IMR-90 (cell line): ENCODE measurements at regions not wholly inside any gene's neighbourhood (a gene's known extent, or its start where the extent isn't known, plus 50 kb on each side); places are given as distances from the start of the nearest gene placed in this dataset.
A peak's percentile ranks its signal among the peaks of the same experiment; 100 is the strongest.

Experiments
- ATAC-seq: fragments of 200-7000 bp; cut with Tn5 transposase; 2 replicates; pipeline ENCODE4 v1.9.1; 2020; ENCODE audit warnings: low read depth, mild to moderate bottlenecking, moderate library complexity
- BruUV-seq: library from RNA; stranded (reverse); fragments of 400-500 nt; replicated peaks from 2 replicates; lab custom pipeline; 2021; lab: Mats Ljungman, UMichigan
- CTCF ChIA-PET: fragments of 300-600 bp; formaldehyde crosslinking; extraction: SDS; loops from one replicate; lab custom pipeline; 2021; ENCODE audit warnings: antibody characterized with exemption; lab: Yijun Ruan, JAX
- POLR2A ChIA-PET: fragments of 300-600 bp; sonication (Branson Sonifier 250); formaldehyde crosslinking; loops from one replicate; lab custom pipeline; 2022; ENCODE audit warnings: antibody characterized with exemption; ENCODE audit not compliant: unreplicated experiment; lab: Charles Lee
- DNase-seq: peaks from one replicate; pipeline ENCODE4 v3.0.0; 2013
- H2AFZ ChIP-seq: replicated peaks from 2 replicates; pipeline ENCODE3; 2013; ENCODE audit warnings: low read length, mild to moderate bottlenecking; ENCODE audit not compliant: poor library complexity
- H2AK5ac ChIP-seq: 2 replicates; pipeline ENCODE4 v1.6.1; 2013; ENCODE audit warnings: low read depth, low read length, inconsistent platforms
- H2AK9ac ChIP-seq: replicated peaks from 2 replicates; pipeline ENCODE3; 2013; ENCODE audit warnings: mild to moderate bottlenecking, low read depth, low read length, moderate library complexity; ENCODE audit not compliant: poor library complexity
- H2BK120ac ChIP-seq: 2 replicates; pipeline ENCODE4 v1.6.1; 2013; ENCODE audit warnings: low read depth, low read length, inconsistent platforms
- H2BK15ac ChIP-seq: 3 replicates; pipeline ENCODE4 v1.6.1; 2013; ENCODE audit warnings: low read depth, low read length, inconsistent platforms
- H2BK20ac ChIP-seq: 2 replicates; pipeline ENCODE4 v1.6.1; 2013; ENCODE audit warnings: low read depth, mild to moderate bottlenecking, inconsistent platforms, low read length, moderate library complexity
- H2BK5ac ChIP-seq: 2 replicates; pipeline ENCODE4 v1.6.1; 2013; ENCODE audit warnings: mild to moderate bottlenecking, low read depth, low read length, inconsistent platforms; ENCODE audit not compliant: poor library complexity, severe bottlenecking
- H3K14ac ChIP-seq: replicated peaks from 2 replicates; pipeline ENCODE4 v1.6.1; 2013; ENCODE audit warnings: low read depth, low read length, inconsistent platforms
- H3K18ac ChIP-seq: 2 replicates; pipeline ENCODE4 v1.6.1; 2013; ENCODE audit warnings: low read depth, low read length, control low read depth
- H3K23ac ChIP-seq: 2 replicates; pipeline ENCODE4 v1.6.1; 2013; ENCODE audit warnings: low read depth, low read length, inconsistent platforms
- H3K27ac ChIP-seq: 2 replicates; pipeline ENCODE4 v1.5.1; 2013; ENCODE audit warnings: mild to moderate bottlenecking, control low read depth, low read length; ENCODE audit not compliant: insufficient read depth
- H3K27me3 ChIP-seq: 2 replicates; pipeline ENCODE4 v1.6.1; 2013; ENCODE audit warnings: low read length; ENCODE audit not compliant: control insufficient read depth, insufficient read depth
- H3K36me3 ChIP-seq: 2 replicates; pipeline ENCODE4 v1.6.1; 2013; ENCODE audit warnings: low read length, mixed read lengths; ENCODE audit not compliant: control insufficient read depth, insufficient read depth
- H3K4ac ChIP-seq: 2 replicates; pipeline ENCODE4 v1.6.1; 2013; ENCODE audit warnings: low read depth, low read length, inconsistent platforms
- H3K4me1 ChIP-seq: 2 replicates; pipeline ENCODE4 v1.6.1; 2013; ENCODE audit warnings: low read length, mixed read lengths; ENCODE audit not compliant: control insufficient read depth, insufficient read depth
- H3K4me2 ChIP-seq: 2 replicates; pipeline ENCODE4 v1.6.1; 2013; ENCODE audit warnings: low read depth, mild to moderate bottlenecking, control low read depth, low read length, moderate library complexity
- H3K4me3 ChIP-seq: 2 replicates; pipeline ENCODE4 v1.5.1; 2013; ENCODE audit warnings: low read depth, mild to moderate bottlenecking, control low read depth, low read length, moderate library complexity; ENCODE audit not compliant: insufficient read depth
- H3K56ac ChIP-seq: 2 replicates; pipeline ENCODE4 v1.6.1; 2013; ENCODE audit warnings: low read length, inconsistent platforms; ENCODE audit not compliant: insufficient read depth; ENCODE audit errors: extremely low read depth
- H3K79me1 ChIP-seq, 2 experiments: 2 replicates each; pipeline ENCODE4 v1.6.1; 2013; ENCODE audit warnings: low read length in 2 of 2, inconsistent platforms in 1 of 2, low read depth in 1 of 2
- H3K9ac ChIP-seq: 2 replicates; pipeline ENCODE4 v1.6.1; 2013; ENCODE audit warnings: low read depth, low read length, control low read depth
- H3K9me1 ChIP-seq: 2 replicates; pipeline ENCODE4 v1.6.1; 2013; ENCODE audit warnings: low read length, inconsistent platforms; ENCODE audit not compliant: insufficient read depth
- H3K9me3 ChIP-seq: 2 replicates; pipeline ENCODE4 v1.6.1; 2013; ENCODE audit warnings: low read length; ENCODE audit not compliant: control insufficient read depth, insufficient read depth
- H4K20me1 ChIP-seq: 2 replicates; pipeline ENCODE4 v1.6.1; 2013; ENCODE audit warnings: low read length, inconsistent platforms; ENCODE audit not compliant: insufficient read depth
- H4K5ac ChIP-seq: 2 replicates; pipeline ENCODE4 v1.6.1; 2013; ENCODE audit warnings: mild to moderate bottlenecking, low read depth, low read length, control low read depth
- H4K8ac ChIP-seq, 2 experiments: 2 replicates each; pipeline ENCODE4 v1.6.1; 2013; ENCODE audit warnings: low read depth in 2 of 2, low read length in 2 of 2, control low read depth in 1 of 2, inconsistent platforms in 1 of 2
- H4K91ac ChIP-seq: 2 replicates; pipeline ENCODE4 v1.6.1; 2013; ENCODE audit warnings: low read depth, low read length, inconsistent platforms; ENCODE audit not compliant: insufficient read depth
- CEBPB ChIP-seq: IDR thresholded peaks from 2 replicates; pipeline ENCODE4 v1.6.1; 2012; ENCODE audit warnings: low read depth, low read length, improper control_type of control experiment
- MAFK ChIP-seq: IDR thresholded peaks from 2 replicates; pipeline ENCODE4 v1.6.1; 2012; ENCODE audit warnings: low read depth, low read length, improper control_type of control experiment
- MAZ ChIP-seq: IDR thresholded peaks from 2 replicates; pipeline ENCODE4 v1.6.1; 2012; ENCODE audit warnings: low read depth, mild to moderate bottlenecking, low read length, improper control_type of control experiment, moderate library complexity, borderline replicate concordance
- NFE2L2 ChIP-seq: fragments of 150-350 bp; IDR thresholded peaks from 2 replicates; pipeline ENCODE4 v1.6.1; 2016; ENCODE audit warnings: low read depth, mild to moderate bottlenecking, low read length
- RAD21 ChIP-seq: IDR thresholded peaks from 2 replicates; pipeline ENCODE4 v1.6.1; 2012; ENCODE audit warnings: low read length, improper control_type of control experiment
- WGBS, 2 experiments: methylation state at CpG; one replicate each; pipeline versions ENCODE4 v1.1.5 to v1.1.7; 2013; ENCODE audit warnings: missing lambda C conversion rate in 2 of 2; ENCODE audit not compliant: insufficient read length in 1 of 2; ENCODE audit errors: extremely low coverage in 2 of 2; 5-methylcytosine and 5-hydroxymethylcytosine counted together
- dilution Hi-C: fragments of 300-500 bp; cut with HindIII; formaldehyde crosslinking; loops from one replicate; pipeline ENCODE4 v1.14.3; 2018; ENCODE audit warnings: low sequenced_read_pairs; ENCODE audit not compliant: unreplicated experiment
- in situ Hi-C: fragments of 300-500 bp; cut with MboI; formaldehyde crosslinking; loops from 3 replicates; pipeline ENCODE4 v1.14.3; 2019; ENCODE audit warnings: low sequenced_read_pairs, inconsistent platforms, mixed read lengths
- intact Hi-C: fragments of 100-400 bp; cut with micrococcal nuclease; formaldehyde crosslinking; loops from 2 replicates; pipeline ENCODE4 v1.10.0; 2022

DNA sequence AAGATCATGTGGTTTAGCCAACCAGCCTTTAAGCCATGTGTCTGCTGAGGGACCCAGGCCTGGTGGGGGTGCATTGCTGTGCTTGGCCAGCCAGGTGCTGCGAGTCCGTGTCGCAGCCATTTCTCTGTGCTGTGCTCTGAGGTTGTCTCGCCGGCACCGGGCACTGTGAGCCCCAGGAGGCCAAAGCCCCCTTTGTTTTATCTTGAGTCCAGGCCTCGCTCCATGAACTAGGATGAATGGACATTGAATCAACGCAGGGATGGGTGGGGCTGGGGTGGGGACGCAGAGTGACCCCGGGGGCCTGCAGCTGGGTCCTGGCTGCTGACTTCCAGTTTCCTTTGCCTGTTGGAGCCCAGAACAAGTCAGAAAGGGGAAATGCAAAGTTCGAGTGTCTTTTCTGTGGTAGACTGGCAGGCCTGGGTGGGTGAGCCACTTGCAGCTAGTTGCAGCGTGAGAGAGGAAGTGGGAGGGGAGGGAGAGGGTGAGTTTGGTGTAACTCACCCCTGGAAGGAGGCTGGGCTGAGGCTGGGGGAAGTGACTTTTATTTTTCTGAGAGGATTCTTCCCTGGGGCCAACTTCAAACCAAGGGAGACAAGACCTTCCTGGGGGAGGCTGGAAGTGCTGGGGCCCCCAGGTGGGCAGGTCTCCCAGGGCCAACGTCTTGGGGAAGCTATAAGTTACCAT, 324.7 kb downstream of the SEC14L1 start:
- no peak overlapping the region for H2BK20ac ChIP-seq
- H4K20me1 ChIP-seq = peaks cover 95% of the 10 kb centered on the region
- H2BK5ac ChIP-seq = peak overlapping the region; percentile 48
- H3K56ac ChIP-seq = 0 out of 2 replicates have a peak overlapping the region, but pooled peaks have one; percentile 10
- TF ChIP-seq CEBPB (0 out of 2 replicates have a peak, but pooled peaks have one; percentile 5), NFE2L2 (no peak), RAD21 (peak; percentile 18; the same call in 1 of the 2 replicates), MAZ (peak; percentile 56), MAFK (no peak)
- H3K4me3 ChIP-seq = no peak overlapping the region
- H3K9me1 ChIP-seq = peaks cover 36% of the 10 kb centered on the region
- no peak overlapping the region for H3K18ac ChIP-seq
- ChIA-PET CTCF (interaction anchor here (1.4 kb wide), 1 partner anchor 36 kb away, joined by 6 read pairs; no protein-coding TSS in a partner anchor), POLR2A (interaction anchor here (0.7 kb wide), 1 partner anchor 41 kb away, joined by 4 read pairs; no protein-coding TSS in a partner anchor)
- H3K36me3 ChIP-seq = peaks cover 16% of the 10 kb centered on the region; the same call in 1 of the 2 replicates
- peaks cover 28 to 90% of the 10 kb centered on the region in 2 experiments for H3K79me1 ChIP-seq
- peak overlapping the region; percentile 56; the same call in 1 of the 2 replicates for H4K91ac ChIP-seq
- H3K27ac ChIP-seq = 0 out of 2 replicates have a peak overlapping the region, but pooled peaks have one; percentile 13
- peak overlapping the region; percentile 22 for H2AK9ac ChIP-seq
- H3K4me1 ChIP-seq = peaks cover 31% of the 10 kb centered on the region
- 0 out of 4 replicates have a peak overlapping the region, but pooled peaks of 1 of the 2 experiments have one; percentile 43 for H4K8ac ChIP-seq
- no peak overlapping the region for H4K5ac ChIP-seq
- peak overlapping the region; percentile 44 for H2AFZ ChIP-seq
- no peaks in the 10 kb centered on the region for H3K27me3 ChIP-seq
- peak overlapping the region; percentile 48 for H3K4ac ChIP-seq
- 40% methylated on average over 2 of the region's 13 CpGs; no CpG with 5 or more reads in 1 of the 2 experiments for WGBS, 2 experiments
- H3K23ac ChIP-seq = peak overlapping the region; percentile 41; the same call in 1 of the 2 replicates
- H2AK5ac ChIP-seq = peak overlapping the region; percentile 81
- 0 out of 2 replicates have a peak overlapping the region, but pooled peaks have one; percentile 15 for H3K9ac ChIP-seq
- no peaks in the 10 kb centered on the region for H3K9me3 ChIP-seq
- H2BK15ac ChIP-seq = peak overlapping the region; percentile 87; the same call in 1 of the 3 replicates
- dilution Hi-C loops (no loop called here), in situ Hi-C loops (no loop called here), intact Hi-C loops (no loop called here)
- DNase-seq (peak; percentile 77), ATAC-seq (peak; percentile 76)
- H3K14ac ChIP-seq = peak overlapping the region; percentile 59
- H3K4me2 ChIP-seq = no peak overlapping the region
- H2BK120ac ChIP-seq = peak overlapping the region; percentile 64; the same call in 1 of the 2 replicates
- no TSS peak for BruUV-seq
